C4-2B (cell line): ENCODE measurements at regions not wholly inside any gene's neighbourhood (a gene's known extent, or its start where the extent isn't known, plus 50 kb on each side); places are given as distances from the start of the nearest gene placed in this dataset.

Experiments used
- CTCF ChIP-seq: fragments of 450-650 bp; conservative IDR thresholded peaks from 2 replicates; pipeline ENCODE4 v1.5.1; 2017; ENCODE audit warnings: mild to moderate bottlenecking
- ZFX ChIP-seq: fragments of 450-650 bp; IDR thresholded peaks from 2 replicates; pipeline ENCODE4 v1.6.1; 2017

- TF ChIP-seq CTCF (no peak), ZFX (no peak)
Measured at GRCh38 chr17:14539801-14540200, 238.9 kb downstream of the HS3ST3B1 start.
